GM18517 (cell line): ENCODE measurements at regions not wholly inside any gene's neighbourhood (a gene's known extent, or its start where the extent isn't known, plus 50 kb on each side); places are given as distances from the start of the nearest gene placed in this dataset.
"Not testable (repeated sequence)": the region's sequence is repeated elsewhere in the genome, so short reads cannot be mapped to it uniquely, and the experiment has no call there.

Experiments used
- ATAC-seq: cut with Tn5 transposase; IDR thresholded peaks from one replicate; pipeline ENCODE4 v1.9.1; 2021; ENCODE audit warnings: mild to moderate bottlenecking, moderate library complexity; ENCODE audit not compliant: unreplicated experiment

DNA sequence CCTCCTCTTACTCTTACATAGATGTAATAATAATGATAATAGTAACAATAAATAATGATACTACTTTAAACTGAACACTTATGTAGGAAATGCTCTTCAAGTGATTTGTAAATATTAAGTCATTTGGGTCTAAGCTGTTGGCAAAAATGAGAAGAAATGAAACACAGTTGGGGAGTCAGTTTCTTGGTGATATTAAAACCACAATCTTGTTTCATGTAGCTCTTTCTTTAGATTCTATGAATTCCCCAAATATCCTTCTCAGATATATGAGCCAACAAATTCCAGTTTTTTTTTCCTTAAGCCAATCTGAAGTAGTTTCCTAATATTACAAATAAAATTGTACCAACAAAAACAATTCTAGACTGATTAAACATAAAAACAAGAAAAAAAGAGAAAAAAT lies 1115.6 kb upstream of the CNTN5 start:
- no peak for ATAC-seq

DNA sequence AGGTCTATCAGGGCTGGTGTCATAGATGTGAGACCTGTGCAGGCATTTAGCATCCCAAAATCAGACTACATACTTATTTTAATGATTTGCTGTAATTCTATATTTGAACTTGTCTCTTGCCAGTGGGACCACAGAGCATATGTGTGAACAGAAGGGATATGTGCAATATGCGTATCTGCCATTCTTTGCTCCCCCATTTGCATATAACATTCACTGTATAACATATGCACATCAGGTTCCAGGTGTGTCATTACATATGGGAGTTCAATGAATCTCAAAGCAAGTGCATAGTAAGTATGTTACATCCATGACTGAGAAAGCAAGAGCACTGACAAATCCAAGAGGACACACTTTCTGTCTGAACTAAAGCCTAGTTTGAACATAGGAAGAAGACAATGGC lies 1115.1 kb upstream of the CNTN5 start:
- no peak for ATAC-seq

DNA sequence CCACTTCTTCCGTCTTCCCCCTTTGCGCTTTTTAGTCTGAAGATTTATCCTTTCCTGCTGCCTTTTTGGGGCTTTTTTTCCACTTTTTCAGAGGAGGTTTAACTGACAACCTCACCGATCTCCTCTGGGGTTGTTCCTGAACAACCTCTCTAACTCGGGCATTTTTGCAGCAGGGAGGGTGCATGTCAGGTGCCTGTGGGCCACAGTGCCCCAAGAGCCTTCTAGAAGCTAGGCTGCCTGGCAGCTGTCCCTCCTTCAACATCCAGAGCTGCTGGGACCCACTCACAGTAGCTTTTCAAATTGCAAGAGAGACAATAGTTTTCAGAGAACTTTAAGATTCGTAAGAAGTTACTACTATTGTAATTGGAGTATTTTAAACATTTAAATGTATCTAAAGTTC lies 1112.4 kb upstream of the CNTN5 start:
- ATAC-seq, result no peak

DNA sequence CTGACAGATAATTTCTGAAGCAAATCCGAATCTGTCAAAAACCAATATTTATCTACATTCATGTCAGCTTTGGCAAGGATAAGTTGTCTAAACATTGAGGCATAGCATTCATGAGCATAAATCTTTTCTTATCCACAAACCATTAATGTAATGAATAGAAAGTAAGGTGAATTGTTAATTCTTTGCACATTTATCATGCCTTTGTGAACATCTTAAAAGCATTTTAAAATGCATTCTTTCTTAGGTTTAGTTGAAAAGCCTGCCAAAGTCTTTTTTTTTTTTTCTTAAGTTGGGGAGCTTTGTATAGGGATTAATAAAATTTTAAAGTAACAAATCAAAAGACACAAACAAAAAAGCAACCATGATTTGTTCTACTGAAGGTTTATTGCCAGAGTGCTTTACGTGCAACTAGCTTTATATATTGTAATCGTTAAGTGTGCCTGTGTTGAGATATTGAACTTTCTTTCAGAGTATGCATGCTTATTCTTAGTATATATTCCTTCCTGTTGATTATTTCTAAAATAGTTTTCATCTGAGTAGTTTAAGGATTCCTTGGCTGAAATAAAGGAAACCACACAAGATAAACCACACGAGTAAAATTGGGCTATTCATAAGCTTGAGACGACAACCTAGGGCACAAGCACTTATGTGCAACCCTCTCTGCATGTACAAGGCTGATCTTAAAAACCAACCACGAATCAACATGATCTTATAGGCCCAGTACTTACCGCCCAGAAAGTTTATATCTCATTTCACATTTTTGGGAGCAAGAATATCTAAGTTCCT lies 1110.9 kb upstream of the CNTN5 start:
- ATAC-seq, result no peak

DNA sequence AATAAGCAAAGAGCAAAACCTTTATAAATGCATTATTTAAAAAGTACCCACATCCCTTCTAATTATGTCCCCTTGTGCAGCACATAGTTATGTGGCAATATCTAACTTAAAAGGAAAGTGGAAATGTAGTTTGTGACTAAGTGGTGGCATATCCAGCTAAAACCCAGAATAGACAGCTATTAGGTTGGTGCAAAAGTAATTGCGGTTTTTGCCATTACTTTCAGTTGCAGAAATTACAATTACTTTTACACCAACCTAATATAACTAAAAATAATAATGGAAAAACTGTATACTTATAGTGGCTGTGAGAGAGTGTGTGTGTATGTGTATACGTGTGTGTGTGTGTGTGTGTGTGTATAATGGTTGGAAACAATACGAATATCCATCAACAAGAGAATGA lies 1108.1 kb upstream of the CNTN5 start:
- ATAC-seq, result no peak

DNA sequence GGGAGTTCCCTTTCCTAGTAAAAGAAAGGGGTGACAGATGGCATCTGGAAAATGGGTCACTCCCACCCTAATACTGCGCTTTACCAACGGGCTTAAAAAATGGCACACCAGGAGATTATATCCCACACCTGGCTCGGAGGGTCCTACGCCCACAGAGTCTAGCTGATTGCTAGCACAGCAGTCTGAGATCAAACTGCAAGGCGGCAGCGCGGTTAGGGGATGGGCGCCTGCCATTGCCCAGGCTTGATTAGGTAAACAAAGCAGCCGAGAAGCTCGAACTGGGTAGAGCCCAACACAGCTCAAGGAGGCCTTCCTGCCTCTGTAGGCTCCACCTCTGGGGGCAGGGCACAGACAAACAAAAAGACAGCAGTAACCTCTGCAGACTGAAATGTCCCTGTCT lies 1097.8 kb upstream of the CNTN5 start:
- not testable (repeated sequence) for ATAC-seq

DNA sequence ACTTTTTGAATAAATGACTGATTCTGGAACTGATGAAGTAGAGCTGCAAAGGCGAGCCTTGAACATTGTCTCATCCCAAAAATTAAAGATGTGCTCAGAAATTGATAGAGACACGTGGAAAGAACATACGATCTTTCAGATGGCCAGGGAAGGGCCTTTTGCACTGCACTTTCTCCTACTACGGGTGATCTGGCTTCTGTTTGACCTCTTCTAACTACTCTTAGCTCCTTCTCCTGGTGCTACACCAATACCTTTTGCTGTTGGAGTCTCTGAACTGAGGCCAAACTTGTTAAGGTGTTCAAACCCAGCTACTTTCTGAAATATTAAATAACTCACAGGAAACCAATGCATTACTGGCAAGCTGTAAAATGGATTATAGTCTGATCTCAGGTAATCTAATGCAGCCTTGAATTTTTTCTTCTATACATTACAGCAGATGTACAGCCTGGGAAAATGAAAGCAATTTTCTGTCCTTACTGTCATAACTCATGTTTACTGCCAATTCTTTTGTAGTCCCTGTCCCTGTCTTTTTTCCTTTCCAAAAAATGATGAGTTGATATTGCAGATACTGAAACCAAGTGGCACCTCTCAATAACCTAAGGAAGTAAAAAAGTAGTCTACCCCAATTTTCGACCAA lies 1086.1 kb upstream of the CNTN5 start:
- ATAC-seq, result no peak

DNA sequence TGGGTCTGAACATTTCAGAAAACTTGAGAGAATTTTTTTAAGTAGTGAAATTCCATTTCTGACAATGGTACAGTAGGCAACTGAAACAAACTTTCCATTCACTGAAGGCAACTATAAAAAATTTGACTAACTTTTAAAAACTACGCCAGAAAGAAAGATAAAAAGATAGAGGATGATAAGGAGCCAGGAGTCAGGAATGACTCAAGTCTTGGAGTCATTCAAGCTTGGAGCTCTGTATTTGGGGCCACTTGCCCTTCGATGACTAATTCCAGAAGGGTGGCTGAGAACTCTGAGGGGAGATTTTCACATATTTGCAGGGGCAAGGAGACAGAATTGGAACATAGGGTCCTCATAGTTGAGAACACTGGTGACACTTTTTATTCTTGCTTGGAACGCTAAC lies 1083.2 kb upstream of the CNTN5 start:
- ATAC-seq, result no peak

DNA sequence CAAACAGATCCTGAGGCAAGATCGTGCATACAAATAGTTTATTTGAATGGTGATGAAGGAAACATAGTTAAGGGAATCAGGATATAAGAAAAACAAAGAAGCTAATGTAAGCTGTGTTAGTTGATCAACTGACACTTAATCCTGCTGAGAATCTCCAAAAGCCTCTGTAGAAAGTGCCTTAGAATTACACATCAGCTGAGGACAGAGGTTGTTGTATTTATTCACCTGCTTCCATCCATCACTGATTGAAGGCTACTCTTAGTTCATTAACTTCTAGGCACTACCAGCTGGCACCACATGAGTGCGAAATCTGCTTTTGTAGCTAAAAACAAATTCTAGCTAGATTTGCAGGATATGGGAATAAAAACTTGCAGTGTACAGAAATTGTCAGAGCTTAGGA lies 1082.0 kb upstream of the CNTN5 start:
- ATAC-seq, result no peak

DNA sequence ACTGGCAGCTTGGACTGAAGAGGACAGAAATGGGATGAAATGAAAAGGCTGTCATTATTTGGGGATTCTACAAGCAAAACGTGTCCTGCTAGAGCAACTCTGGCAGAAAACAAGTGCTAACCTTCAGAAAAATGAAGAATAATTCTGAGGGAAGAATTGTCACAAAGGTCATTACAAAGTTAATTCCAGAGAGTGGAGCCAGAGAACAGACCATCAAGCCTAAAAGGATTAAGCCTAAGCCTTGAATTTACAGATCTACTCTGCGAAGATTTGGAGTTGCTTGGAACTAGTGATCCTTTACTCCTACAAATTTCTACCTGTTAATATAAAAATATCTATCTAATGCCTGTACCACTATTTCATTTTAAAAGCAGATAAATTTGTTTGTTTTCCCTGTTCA lies 1077.3 kb upstream of the CNTN5 start:
- ATAC-seq, result no peak

DNA sequence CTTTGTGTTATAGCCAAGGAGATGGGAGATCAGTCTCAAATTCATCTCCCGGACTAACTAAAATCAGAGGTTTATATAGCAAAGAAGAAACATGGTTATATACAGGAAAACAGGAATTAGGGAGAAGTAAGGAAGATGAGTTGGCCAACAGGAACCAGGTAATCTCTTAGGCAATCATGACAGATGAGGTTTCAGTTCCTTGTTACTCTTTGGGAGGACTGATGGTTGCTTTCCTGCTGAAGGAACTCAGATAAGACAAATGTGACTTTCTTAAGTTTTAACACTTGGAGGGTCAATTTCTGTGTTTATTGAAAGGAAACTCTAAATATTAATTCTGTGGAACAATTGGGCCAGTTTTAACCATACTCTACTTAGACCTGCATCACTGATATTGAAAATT lies 1072.0 kb upstream of the CNTN5 start:
- ATAC-seq, result no peak

DNA sequence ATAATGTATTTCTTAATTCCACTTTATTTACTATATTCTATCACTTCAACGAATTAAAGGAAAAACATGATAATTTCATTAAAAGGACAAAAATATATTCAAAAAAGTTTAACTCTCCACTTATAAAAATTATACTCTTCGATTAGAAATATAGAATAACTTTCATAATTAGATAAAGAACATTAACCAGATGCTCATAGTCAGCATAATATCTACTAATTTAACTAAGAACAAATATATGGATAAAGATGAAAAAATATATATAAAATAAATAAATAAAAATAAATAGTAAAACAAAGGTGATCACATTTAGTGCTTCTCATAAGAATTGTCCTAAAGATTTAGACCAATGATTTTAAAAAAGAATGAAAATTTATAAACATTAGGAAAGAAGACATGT lies 1065.2 kb upstream of the CNTN5 start:
- ATAC-seq, result no peak

DNA sequence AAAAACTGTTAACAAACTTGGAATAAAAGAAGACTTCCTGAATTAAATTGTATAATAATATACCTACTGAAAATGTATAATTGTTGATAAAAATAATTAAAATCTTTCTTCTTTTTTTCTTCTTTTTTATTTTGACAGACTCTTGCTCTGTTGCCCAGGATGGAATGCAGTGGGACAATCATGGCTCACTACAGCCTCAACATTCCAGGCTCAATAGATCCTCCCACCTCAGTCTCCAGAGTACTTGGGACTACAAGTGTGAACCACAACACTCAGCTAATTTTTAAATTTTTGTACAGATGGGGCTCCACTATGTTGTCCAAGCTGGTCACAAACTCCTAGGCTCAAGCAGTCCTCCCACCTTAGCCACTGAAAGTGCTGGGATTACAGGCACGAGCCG lies 1063.8 kb upstream of the CNTN5 start:
- ATAC-seq, result no peak

DNA sequence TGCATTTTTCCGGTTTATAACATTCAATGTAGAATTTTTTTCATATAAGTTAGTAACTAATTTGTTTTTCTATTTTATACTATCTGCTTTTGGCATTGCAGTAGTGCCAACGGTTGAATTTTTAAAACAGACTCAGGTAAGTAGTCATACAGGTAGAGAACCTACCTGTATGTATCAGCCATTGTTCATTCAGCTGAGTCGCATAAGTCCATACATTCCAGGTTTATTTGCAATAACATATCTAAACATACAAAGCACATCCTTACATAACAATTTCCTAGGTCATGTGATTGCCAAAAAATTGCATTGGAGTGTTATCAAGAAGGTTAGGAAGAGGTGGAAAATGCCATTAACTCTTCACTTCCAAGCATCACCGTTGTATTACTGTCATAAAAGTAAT lies 1059.3 kb upstream of the CNTN5 start:
- ATAC-seq, result no peak

DNA sequence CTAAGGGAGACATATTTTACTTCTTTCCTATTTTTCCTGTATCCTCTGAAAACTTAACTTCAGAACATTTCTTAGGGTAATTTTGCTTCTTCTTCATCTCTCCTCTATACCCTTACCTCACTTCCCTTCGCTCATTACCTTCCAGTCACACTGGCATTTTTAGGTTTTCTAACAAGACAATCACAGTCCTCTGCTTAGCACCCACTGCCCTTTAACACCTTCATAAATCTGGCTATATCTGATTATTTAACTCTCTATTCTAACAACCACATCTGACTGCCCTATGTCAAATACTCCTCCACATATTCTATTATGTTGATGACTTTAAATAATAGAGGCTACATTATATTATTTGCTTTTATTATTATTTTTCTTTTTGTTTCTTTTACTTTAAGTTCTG lies 1058.0 kb upstream of the CNTN5 start:
- no peak for ATAC-seq

DNA sequence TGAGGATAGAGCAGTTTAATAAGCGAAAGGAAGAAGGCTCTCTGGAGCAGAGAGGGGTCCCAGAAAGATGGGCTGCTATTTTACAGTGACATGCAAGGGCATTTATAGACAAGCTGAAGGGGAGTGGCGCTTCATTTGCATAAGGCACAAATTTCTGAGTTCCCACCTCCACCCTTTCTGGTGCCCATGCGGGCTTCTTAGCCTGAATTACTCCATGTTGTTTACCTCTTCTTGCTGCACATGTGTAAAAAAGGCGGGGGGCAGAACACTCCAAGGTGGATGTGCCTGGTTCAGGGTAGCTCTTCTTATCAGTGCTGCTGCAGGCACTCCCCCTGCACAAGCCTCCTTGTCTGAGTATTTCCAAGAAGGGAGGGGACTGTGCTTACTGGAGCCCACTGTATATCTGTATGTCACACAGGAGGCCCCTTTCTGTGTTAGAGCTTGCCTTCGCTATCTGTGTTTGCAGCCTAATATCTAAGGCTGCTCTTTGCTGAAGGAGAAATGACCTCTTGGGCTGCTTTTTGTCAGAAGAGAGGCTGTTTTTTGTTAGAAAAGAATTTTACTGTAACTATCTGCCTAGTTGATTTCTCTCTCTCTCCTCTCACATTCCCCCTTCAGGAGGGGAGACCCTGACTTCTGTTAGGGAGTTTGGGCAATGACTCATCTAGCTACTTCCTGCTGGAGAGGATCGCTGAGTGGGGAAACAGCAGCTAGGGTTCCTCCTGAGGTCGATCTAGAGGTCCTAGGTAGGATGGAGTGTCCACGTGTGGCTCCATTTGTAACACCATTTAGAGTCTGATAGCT lies 1057.0 kb upstream of the CNTN5 start:
- no peak for ATAC-seq

DNA sequence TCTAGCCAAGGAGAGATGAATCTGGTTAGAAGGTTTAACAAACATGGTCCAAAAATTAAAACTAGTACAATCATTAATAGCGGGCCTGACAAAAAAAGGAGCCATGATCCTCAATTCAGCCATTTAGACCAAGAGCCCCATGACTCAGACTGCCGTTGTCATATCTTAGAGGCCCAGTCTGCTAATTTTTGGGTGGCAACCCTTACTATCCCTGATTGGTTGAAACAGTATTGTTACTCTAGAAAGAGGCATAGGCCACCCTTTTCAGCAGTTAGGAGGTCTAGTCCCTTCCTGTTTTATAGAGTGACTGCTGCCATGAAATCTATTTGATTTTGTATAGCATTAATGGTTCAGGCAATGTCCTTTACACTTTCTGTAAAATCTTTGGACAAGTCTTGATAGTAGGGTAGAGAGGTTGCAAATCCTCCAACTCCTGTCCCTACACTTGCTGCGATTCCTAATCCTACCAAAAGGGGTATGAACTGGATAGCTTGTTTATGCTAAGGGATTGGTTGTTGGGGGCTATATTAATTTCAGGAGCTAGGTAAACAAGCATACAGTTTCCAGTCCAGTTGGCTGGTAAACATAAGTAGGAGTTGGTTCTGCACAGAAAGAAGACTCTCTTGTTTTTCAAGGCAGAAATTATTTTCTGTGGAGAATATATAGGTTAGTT lies 1056.3 kb upstream of the CNTN5 start:
- ATAC-seq, result no peak

DNA sequence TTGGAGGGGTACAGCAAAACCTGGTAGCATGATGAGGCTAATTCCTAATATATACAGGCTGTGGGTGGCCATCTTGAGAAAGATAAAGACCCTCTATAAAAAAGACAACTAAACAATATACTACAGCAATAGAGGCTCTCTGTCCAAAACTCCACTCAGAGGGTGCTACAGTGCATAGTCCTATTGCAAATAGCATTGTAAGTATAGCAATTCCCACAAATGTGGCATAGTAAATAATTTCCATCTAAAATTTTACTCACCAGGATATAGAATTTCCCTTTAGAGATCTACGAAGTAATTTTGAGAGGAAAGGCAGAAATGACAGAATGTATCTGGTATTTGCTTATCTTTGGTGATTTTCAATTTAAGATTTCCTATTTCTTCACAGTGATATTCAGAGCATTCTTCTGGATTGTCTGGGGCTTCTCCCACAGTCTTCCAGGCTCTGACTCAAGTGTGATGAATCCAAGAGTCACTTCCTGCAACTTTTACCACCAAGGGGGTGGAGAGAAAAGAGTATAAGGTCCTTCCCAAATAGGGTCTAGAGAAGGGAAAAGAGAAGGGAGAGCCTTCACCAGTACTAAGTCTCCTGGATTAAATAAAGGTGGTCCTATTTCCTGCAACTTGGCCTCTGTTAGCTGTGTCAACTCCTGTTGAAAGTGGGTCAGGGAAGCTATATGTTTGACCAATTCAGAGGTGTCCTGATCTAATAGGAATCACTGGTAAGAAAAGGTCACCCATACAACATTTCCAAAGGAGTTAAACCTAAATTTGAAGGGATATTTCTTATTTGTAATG lies 1054.7 kb upstream of the CNTN5 start:
- no peak for ATAC-seq

DNA sequence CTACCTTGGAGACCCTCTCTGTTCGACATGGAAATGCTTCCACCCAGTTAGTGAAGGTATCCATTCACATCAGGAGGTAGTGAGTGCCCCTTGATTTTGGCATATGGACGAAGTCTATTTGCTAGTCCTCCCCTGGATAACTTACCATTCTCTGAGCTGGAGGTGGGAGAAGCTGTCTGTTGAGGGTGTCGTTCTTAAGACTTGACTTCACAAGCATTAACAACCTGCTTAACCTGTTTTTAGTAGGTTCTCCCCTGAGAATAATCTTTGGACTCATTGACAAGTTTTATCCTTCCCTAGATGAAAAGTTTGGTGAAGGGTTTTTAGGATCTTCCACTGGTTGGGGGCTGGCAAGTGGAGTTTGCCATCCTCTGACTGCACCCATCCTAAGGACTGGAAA lies 1053.8 kb upstream of the CNTN5 start:
- ATAC-seq, result no peak

DNA sequence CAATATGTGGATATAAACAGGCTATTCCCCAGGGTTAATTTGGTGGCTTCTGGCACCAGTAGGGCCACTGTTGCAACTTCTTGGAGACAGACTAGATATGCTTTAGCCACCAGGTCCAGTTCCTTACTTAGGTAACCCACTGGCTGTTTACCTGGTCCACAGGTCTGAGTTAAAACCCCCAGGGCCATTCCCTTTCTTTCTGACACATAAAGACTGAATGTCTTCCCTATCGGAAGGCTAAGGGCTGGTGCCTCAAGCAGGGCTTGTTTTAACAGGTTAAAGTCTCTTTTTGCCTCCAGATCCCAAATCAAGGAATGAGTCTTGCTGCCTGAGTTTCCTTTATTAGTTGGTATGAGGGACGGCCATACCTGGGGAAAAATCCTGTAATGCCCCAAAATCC lies 1052.7 kb upstream of the CNTN5 start:
- ATAC-seq, result no peak

DNA sequence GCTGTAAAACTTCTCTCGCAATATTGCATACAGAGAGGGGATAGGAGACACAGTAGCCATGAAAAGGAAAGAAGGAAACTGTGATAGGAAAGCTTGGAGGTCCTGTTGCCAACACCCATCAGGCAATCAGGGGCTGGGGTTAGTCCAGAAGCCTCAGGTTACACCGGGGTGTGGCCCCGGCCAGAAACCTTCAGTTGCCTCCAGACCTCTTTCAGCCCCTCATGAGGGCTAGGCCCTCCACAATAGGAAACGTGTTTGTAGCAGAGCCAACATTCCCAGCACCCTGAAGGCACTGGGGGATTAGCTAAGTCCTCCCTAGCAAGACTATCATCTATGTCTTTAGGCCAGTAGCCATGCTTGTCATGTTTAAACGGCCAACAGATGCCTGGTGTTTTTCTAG lies 1048.0 kb upstream of the CNTN5 start:
- ATAC-seq, result no peak
